Smooth muscle cell (in vitro differentiated cells): ENCODE measurements at regions not wholly inside any gene's neighbourhood (a gene's known extent, or its start where the extent isn't known, plus 50 kb on each side); places are given as distances from the start of the nearest gene placed in this dataset.

Source experiments
- DNase-seq: peaks from one replicate; lab custom pipeline; 2025; ENCODE audit not compliant: unreplicated experiment; lab: John Stamatoyannopoulos, UW
- H2AFZ ChIP-seq: fragments of 200-600 bp; sonication (generic); 2 replicates; pipeline ENCODE4 v1.6.0; 2016; ENCODE audit warnings: antibody characterized with exemption, low read depth, mild to moderate bottlenecking
- H3F3A ChIP-seq: fragments of 200-600 bp; sonication (generic); 2 replicates; pipeline ENCODE4 v1.6.0; 2017; ENCODE audit warnings: antibody characterized with exemption, low read depth
- H3K27ac ChIP-seq: fragments of 200-600 bp; sonication (generic); 2 replicates; pipeline ENCODE4 v1.5.1; 2016; ENCODE audit warnings: low read depth, mild to moderate bottlenecking
- H3K27me3 ChIP-seq: fragments of 200-600 bp; sonication (generic); 2 replicates; pipeline ENCODE4 v1.6.1; 2016; ENCODE audit warnings: low read depth, mild to moderate bottlenecking
- H3K36me3 ChIP-seq: fragments of 200-600 bp; sonication (generic); 2 replicates; pipeline ENCODE4 v1.5.1; 2016; ENCODE audit warnings: low read depth
- H3K4me1 ChIP-seq: fragments of 200-600 bp; sonication (generic); 2 replicates; pipeline ENCODE4 v1.5.1; 2016; ENCODE audit warnings: low read depth
- H3K4me2 ChIP-seq: fragments of 200-600 bp; sonication (generic); 2 replicates; pipeline ENCODE4 v1.6.0; 2016; ENCODE audit warnings: mild to moderate bottlenecking
- H3K4me3 ChIP-seq: fragments of 200-600 bp; sonication (generic); 2 replicates; pipeline ENCODE4 v1.5.1; 2016; ENCODE audit warnings: mild to moderate bottlenecking
- H3K79me2 ChIP-seq: fragments of 200-600 bp; sonication (generic); 2 replicates; pipeline ENCODE4 v1.6.0; 2016; ENCODE audit warnings: low read depth, mild to moderate bottlenecking
- H3K9ac ChIP-seq: fragments of 200-600 bp; sonication (generic); 2 replicates; pipeline ENCODE4 v1.6.0; 2016; ENCODE audit warnings: low read depth
- H3K9me3 ChIP-seq: fragments of 200-600 bp; sonication (generic); replicated peaks from 2 replicates; pipeline ENCODE4 v1.5.1; 2016; ENCODE audit warnings: low read depth
- H4K20me1 ChIP-seq: fragments of 200-600 bp; sonication (generic); 2 replicates; pipeline ENCODE4 v1.6.0; 2016; ENCODE audit warnings: low read depth
- CTCF ChIP-seq: fragments of 200-600 bp; sonication (generic); IDR thresholded peaks from 2 replicates; pipeline ENCODE4 v1.5.1; 2017; ENCODE audit warnings: borderline replicate concordance, mild to moderate bottlenecking, antibody characterized with exemption; ENCODE audit not compliant: insufficient read depth, poor library complexity, severe bottlenecking
- WGBS: methylation state at CpG from one replicate; pipeline ENCODE4 v1.1.7; 2016; ENCODE audit warnings: low lambda C conversion rate; 5-methylcytosine and 5-hydroxymethylcytosine counted together

- no peak for DNase-seq
- no peak for TF ChIP-seq CTCF
- Histone ChIP-seq H3K36me3 (no peaks in the 10 kb centered on the region), H4K20me1 (no peaks in the 10 kb centered on the region), H3K4me2 (no peak overlapping the region), H3K9ac (no peak overlapping the region), H2AFZ (no peak overlapping the region), H3K27ac (no peak overlapping the region), H3K9me3 (no peaks in the 10 kb centered on the region), H3K27me3 (no peaks in the 10 kb centered on the region), H3F3A (no peaks in the 10 kb centered on the region), H3K79me2 (no peaks in the 10 kb centered on the region), H3K4me1 (no peaks in the 10 kb centered on the region), H3K4me3 (no peak overlapping the region)
- 89% methylated on average over 6 of the region's 6 CpGs for WGBS
These were observed 530.2 kb downstream of the DHX35 start for GRCh38 chr20:39492223-39492797.

- H3K79me2 ChIP-seq, result no peaks in the 10 kb centered on the region
- H3K4me3 ChIP-seq, result no peak overlapping the region
- no peak overlapping the region for H3K4me2 ChIP-seq
- no peaks in the 10 kb centered on the region for H3K36me3 ChIP-seq
- H3F3A ChIP-seq, result no peaks in the 10 kb centered on the region
- WGBS, result 59% methylated on average over 1 of the region's 1 CpG
- DNase-seq, result no peak
- no peak for TF ChIP-seq CTCF
- no peak overlapping the region for H3K9ac ChIP-seq
- H4K20me1 ChIP-seq, result no peaks in the 10 kb centered on the region
- no peaks in the 10 kb centered on the region for H3K27me3 ChIP-seq
- H2AFZ ChIP-seq, result no peak overlapping the region
- no peaks in the 10 kb centered on the region for H3K4me1 ChIP-seq
- no peak overlapping the region for H3K27ac ChIP-seq
- no peaks in the 10 kb centered on the region for H3K9me3 ChIP-seq
These were observed 529.6 kb downstream of the DHX35 start for GRCh38 chr20:39491711-39492110.

GRCh38 chr20:39489986-39490560, 527.9 kb downstream of the DHX35 start:
- DNase-seq, result no peak
- Histone ChIP-seq H3F3A (no peaks in the 10 kb centered on the region), H3K9me3 (no peaks in the 10 kb centered on the region), H3K4me3 (no peak overlapping the region), H3K36me3 (no peaks in the 10 kb centered on the region), H3K79me2 (no peaks in the 10 kb centered on the region), H3K9ac (no peak overlapping the region), H2AFZ (no peak overlapping the region), H3K27ac (no peak overlapping the region), H3K4me2 (peak overlapping the region; percentile 19), H3K4me1 (no peaks in the 10 kb centered on the region), H3K27me3 (no peaks in the 10 kb centered on the region), H4K20me1 (no peaks in the 10 kb centered on the region)
- TF ChIP-seq CTCF, result no peak
- 51% methylated on average over 2 of the region's 2 CpGs for WGBS
